ENCODE measurements at regions not wholly inside any gene's neighbourhood (a gene's known extent, or its start where the extent isn't known, plus 50 kb on each side); places are given as distances from the start of the nearest gene placed in this dataset.

DNA sequence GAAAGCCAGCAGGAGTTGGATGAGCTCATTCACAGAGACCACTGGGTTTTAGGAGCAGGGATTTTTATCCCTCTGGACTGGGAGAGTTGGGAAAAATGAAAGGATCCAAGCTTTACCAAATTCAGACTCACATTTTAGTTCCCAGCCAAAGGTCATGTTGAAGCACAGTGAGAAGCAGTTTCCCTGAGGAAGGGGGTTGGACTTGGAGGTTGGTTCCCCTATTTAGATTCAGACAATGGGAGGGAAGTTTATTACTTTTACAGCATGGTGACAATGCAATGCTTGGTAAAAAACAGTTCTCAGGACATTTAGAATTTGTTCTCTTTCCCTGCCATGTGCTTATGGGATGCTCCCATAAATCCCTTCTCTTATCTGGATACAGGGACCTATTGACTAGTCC is 57.3 kb upstream of the ZNF648 start:
- DNase-seq = no peak

- no peak for DNase-seq
Measured at GRCh38 chr1:182114627-182115023, 53.1 kb upstream of the ZNF648 start.

- DNase-seq = no peak
Measured at GRCh38 chr1:182113879-182114626, 52.5 kb upstream of the ZNF648 start.

GRCh38 chr1:182111496-182111895 is 50.0 kb upstream of the ZNF648 start:
- DNase-seq = no peak

All from 8988T (cell line).